OCI-LY7 (cell line): ENCODE measurements at regions not wholly inside any gene's neighbourhood (a gene's known extent, or its start where the extent isn't known, plus 50 kb on each side); places are given as distances from the start of the nearest gene placed in this dataset.

Source experiments
- EZH2phosphoT487 ChIP-seq: fragments of 200-600 bp; sonication (generic); IDR thresholded peaks from 2 replicates; pipeline ENCODE4 v1.6.1; 2018; ENCODE audit warnings: low read depth, borderline replicate concordance, mild to moderate bottlenecking, mixed run types, antibody characterized with exemption, low read length, moderate library complexity, mixed read lengths
- TF ChIP-seq, protein P1 (sequence below): fragments of 200-600 bp; sonication (generic); conservative IDR thresholded peaks from 2 replicates; pipeline ENCODE4 v1.5.1; 2014; ENCODE audit warnings: mild to moderate bottlenecking, antibody characterized with exemption, low read length, moderate library complexity, mixed read lengths

DNA sequence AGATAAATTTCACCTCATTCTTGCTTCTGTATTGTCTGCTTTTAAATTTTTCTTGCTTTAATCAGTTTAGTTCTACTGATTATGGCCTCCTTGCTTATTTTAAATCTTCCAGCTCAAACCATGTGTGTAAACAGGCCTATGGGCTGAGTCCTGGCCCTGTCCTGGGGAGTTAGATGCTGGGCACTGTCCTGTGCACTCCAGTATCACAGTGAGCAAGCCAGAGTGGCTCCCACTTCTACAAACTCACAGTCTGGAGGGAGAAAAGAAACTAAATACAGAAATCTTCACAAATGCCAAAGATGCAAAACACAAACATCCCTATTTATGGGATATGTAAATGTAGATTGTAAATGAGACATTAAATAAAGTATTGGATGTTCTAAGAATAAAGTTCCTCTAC is 101.1 kb upstream of the POGK start:
- TF ChIP-seq, protein P1, sequence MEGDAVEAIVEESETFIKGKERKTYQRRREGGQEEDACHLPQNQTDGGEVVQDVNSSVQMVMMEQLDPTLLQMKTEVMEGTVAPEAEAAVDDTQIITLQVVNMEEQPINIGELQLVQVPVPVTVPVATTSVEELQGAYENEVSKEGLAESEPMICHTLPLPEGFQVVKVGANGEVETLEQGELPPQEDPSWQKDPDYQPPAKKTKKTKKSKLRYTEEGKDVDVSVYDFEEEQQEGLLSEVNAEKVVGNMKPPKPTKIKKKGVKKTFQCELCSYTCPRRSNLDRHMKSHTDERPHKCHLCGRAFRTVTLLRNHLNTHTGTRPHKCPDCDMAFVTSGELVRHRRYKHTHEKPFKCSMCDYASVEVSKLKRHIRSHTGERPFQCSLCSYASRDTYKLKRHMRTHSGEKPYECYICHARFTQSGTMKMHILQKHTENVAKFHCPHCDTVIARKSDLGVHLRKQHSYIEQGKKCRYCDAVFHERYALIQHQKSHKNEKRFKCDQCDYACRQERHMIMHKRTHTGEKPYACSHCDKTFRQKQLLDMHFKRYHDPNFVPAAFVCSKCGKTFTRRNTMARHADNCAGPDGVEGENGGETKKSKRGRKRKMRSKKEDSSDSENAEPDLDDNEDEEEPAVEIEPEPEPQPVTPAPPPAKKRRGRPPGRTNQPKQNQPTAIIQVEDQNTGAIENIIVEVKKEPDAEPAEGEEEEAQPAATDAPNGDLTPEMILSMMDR: no peak
- TF ChIP-seq EZH2phosphoT487: no peak
